ENCODE measurements at regions not wholly inside any gene's neighbourhood (a gene's known extent, or its start where the extent isn't known, plus 50 kb on each side); places are given as distances from the start of the nearest gene placed in this dataset.

- TF ChIP-seq ZNF274 (IDR thresholded peaks at IDR 0.05; ENCODE audit: low read depth, low read length): no peak
- no peak for TF ChIP-seq EZH2 (IDR thresholded peaks at IDR 0.05)
- no peak for TF ChIP-seq CTCF (IDR thresholded peaks at IDR 0.05 in 2 of 3, conservative IDR thresholded peaks at IDR 0.05 in 1 of 3; ENCODE audit: borderline replicate concordance in 1 of 3, insufficient read depth in 1 of 3, low read depth in 2 of 3, low read length in 2 of 3)
- TF ChIP-seq JUND (IDR thresholded peaks at IDR 0.05): no peak
- TF ChIP-seq RAD21 (IDR thresholded peaks at IDR 0.05; ENCODE audit: low read depth): no peak
- TF ChIP-seq REST (IDR thresholded peaks at IDR 0.05; ENCODE audit: low read depth): no peak
- no peak for TF ChIP-seq POLR2AphosphoS5 (IDR thresholded peaks at IDR 0.05; ENCODE audit: low read depth, low read length)
- TF ChIP-seq EZH2phosphoT487 (IDR thresholded peaks at IDR 0.05; ENCODE audit: borderline replicate concordance): no peak
- TF ChIP-seq POLR2A (IDR thresholded peaks at IDR 0.05; ENCODE audit: borderline replicate concordance, extremely low read depth, insufficient read depth, insufficient read length): no peak
- no peak for TF ChIP-seq CEBPB (IDR thresholded peaks at IDR 0.05; ENCODE audit: low read depth)
These were observed 406.6 kb upstream of the EPHA7 start for GRCh38 chr6:93825950-93826349.

Measured in HCT116 (cell line).